ENCODE measurements at regions not wholly inside any gene's neighbourhood (a gene's known extent, or its start where the extent isn't known, plus 50 kb on each side); places are given as distances from the start of the nearest gene placed in this dataset.

DNA sequence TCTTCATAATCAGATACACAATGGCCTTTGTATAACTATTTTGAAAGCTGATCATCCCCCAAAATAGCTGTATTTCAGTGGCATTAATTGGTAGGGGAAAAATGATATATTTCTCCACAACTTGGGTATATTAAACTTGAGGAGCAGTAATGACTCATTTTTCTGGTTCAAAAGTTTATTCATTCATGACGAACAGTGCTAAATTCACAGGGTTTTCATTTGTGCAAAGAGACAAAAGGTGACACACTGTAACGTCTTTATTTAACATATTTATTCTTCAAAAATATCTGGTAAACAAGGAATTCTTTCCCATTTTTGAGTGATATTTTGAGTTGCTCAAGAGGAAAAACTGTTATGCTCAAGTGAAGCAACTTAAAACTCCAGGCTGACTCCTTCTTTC is 415.5 kb upstream of the SOX5 start:
- Histone ChIP-seq H2AFZ (ENCODE audit: low read length) (no peak overlapping the region), H3K36me3 (ENCODE audit: insufficient read depth, low read length) (no peaks in the 10 kb centered on the region), H3K27ac (ENCODE audit: low read depth, low read length, poor library complexity, severe bottlenecking) (no peak overlapping the region), H3K4me1 (ENCODE audit: insufficient read depth, low read length, severe bottlenecking) (no peaks in the 10 kb centered on the region), H4K20me1 (ENCODE audit: insufficient read depth, low read length) (no peaks in the 10 kb centered on the region), H3K79me2 (ENCODE audit: insufficient read depth, low read length) (no peaks in the 10 kb centered on the region), H3F3A (ENCODE audit: insufficient read depth, low read length) (no peaks in the 10 kb centered on the region), H3K4me3 (ENCODE audit: low read depth, low read length, poor library complexity, severe bottlenecking) (no peak overlapping the region), H3K9me3 (ENCODE audit: low read length) (no peaks in the 10 kb centered on the region), H3K9me2 (ENCODE audit: low read depth, low read length) (no peaks in the 10 kb centered on the region), H3K27me3 (ENCODE audit: insufficient read depth, low read length) (no peaks in the 10 kb centered on the region), H3K9ac (ENCODE audit: low read length) (no peak overlapping the region), H3K4me2 (ENCODE audit: low read length) (no peak overlapping the region)
- TF ChIP-seq, protein P1, sequence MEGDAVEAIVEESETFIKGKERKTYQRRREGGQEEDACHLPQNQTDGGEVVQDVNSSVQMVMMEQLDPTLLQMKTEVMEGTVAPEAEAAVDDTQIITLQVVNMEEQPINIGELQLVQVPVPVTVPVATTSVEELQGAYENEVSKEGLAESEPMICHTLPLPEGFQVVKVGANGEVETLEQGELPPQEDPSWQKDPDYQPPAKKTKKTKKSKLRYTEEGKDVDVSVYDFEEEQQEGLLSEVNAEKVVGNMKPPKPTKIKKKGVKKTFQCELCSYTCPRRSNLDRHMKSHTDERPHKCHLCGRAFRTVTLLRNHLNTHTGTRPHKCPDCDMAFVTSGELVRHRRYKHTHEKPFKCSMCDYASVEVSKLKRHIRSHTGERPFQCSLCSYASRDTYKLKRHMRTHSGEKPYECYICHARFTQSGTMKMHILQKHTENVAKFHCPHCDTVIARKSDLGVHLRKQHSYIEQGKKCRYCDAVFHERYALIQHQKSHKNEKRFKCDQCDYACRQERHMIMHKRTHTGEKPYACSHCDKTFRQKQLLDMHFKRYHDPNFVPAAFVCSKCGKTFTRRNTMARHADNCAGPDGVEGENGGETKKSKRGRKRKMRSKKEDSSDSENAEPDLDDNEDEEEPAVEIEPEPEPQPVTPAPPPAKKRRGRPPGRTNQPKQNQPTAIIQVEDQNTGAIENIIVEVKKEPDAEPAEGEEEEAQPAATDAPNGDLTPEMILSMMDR (IDR thresholded peaks at IDR 0.05; ENCODE audit: low read length) = no peak
- TF ChIP-seq EZH2 (IDR thresholded peaks at IDR 0.05; ENCODE audit: borderline replicate concordance, low read length) = no peak

GRCh38 chr12:24363177-24363754 is 413.8 kb upstream of the SOX5 start:
- Histone ChIP-seq H3K79me2 (ENCODE audit: insufficient read depth, low read length) (no peaks in the 10 kb centered on the region), H3K27me3 (ENCODE audit: insufficient read depth, low read length) (no peaks in the 10 kb centered on the region), H3K36me3 (ENCODE audit: insufficient read depth, low read length) (no peaks in the 10 kb centered on the region), H2AFZ (ENCODE audit: low read length) (no peak overlapping the region), H3K9ac (ENCODE audit: low read length) (no peak overlapping the region), H4K20me1 (ENCODE audit: insufficient read depth, low read length) (no peaks in the 10 kb centered on the region), H3K27ac (ENCODE audit: low read depth, low read length, poor library complexity, severe bottlenecking) (no peak overlapping the region), H3K4me1 (ENCODE audit: insufficient read depth, low read length, severe bottlenecking) (no peaks in the 10 kb centered on the region), H3K9me2 (ENCODE audit: low read depth, low read length) (no peaks in the 10 kb centered on the region), H3K4me2 (ENCODE audit: low read length) (no peak overlapping the region), H3F3A (ENCODE audit: insufficient read depth, low read length) (no peaks in the 10 kb centered on the region), H3K4me3 (ENCODE audit: low read depth, low read length, poor library complexity, severe bottlenecking) (no peak overlapping the region), H3K9me3 (ENCODE audit: low read length) (no peaks in the 10 kb centered on the region)
- TF ChIP-seq, protein P1 (IDR thresholded peaks at IDR 0.05; ENCODE audit: low read length) = no peak
- no peak for TF ChIP-seq EZH2 (IDR thresholded peaks at IDR 0.05; ENCODE audit: borderline replicate concordance, low read length)

GRCh38 chr12:24361877-24362580 is 412.6 kb upstream of the SOX5 start:
- Histone ChIP-seq H3K27me3 (ENCODE audit: insufficient read depth, low read length) (no peaks in the 10 kb centered on the region), H3K4me1 (ENCODE audit: insufficient read depth, low read length, severe bottlenecking) (no peaks in the 10 kb centered on the region), H3K9me3 (ENCODE audit: low read length) (no peaks in the 10 kb centered on the region), H3F3A (ENCODE audit: insufficient read depth, low read length) (no peaks in the 10 kb centered on the region), H3K79me2 (ENCODE audit: insufficient read depth, low read length) (no peaks in the 10 kb centered on the region), H3K27ac (ENCODE audit: low read depth, low read length, poor library complexity, severe bottlenecking) (no peak overlapping the region), H4K20me1 (ENCODE audit: insufficient read depth, low read length) (no peaks in the 10 kb centered on the region), H3K9me2 (ENCODE audit: low read depth, low read length) (no peaks in the 10 kb centered on the region), H3K4me3 (ENCODE audit: low read depth, low read length, poor library complexity, severe bottlenecking) (no peak overlapping the region), H3K36me3 (ENCODE audit: insufficient read depth, low read length) (no peaks in the 10 kb centered on the region), H3K9ac (ENCODE audit: low read length) (no peak overlapping the region), H2AFZ (ENCODE audit: low read length) (no peak overlapping the region), H3K4me2 (ENCODE audit: low read length) (no peak overlapping the region)
- TF ChIP-seq EZH2 (IDR thresholded peaks at IDR 0.05; ENCODE audit: borderline replicate concordance, low read length) = no peak
- TF ChIP-seq, protein P1 (IDR thresholded peaks at IDR 0.05; ENCODE audit: low read length) = no peak
